NCI-H187 (cell line): ENCODE measurements at regions not wholly inside any gene's neighbourhood (a gene's known extent, or its start where the extent isn't known, plus 50 kb on each side); places are given as distances from the start of the nearest gene placed in this dataset.
"Not testable (repeated sequence)": the region's sequence is repeated elsewhere in the genome, so short reads cannot be mapped to it uniquely, and the experiment has no call there.

Source experiments
- DNase-seq, 2 experiments: peaks; one replicate each; lab custom pipeline; 2025; lab: John Stamatoyannopoulos, UW

GRCh38 chr3:181920409-181920808 is 208.7 kb downstream of the SOX2 start:
- no peak for DNase-seq

- DNase-seq, result no peak
Measured at GRCh38 chr3:181921220-181921619, 209.5 kb downstream of the SOX2 start.

GRCh38 chr3:181925841-181926240 is 214.1 kb downstream of the SOX2 start:
- not testable (repeated sequence) for DNase-seq

GRCh38 chr3:181929501-181929900 is 217.8 kb downstream of the SOX2 start:
- no peak for DNase-seq

- DNase-seq, result no peak
Measured at GRCh38 chr3:181930105-181930504, 218.4 kb downstream of the SOX2 start.

- DNase-seq, result no peak
Measured at GRCh38 chr3:181932039-181932438, 220.3 kb downstream of the SOX2 start.

- DNase-seq, result no peak
Measured at GRCh38 chr3:181933052-181933618, 221.4 kb downstream of the SOX2 start.

GRCh38 chr3:181935915-181936314 is 224.2 kb downstream of the SOX2 start:
- no peak for DNase-seq

GRCh38 chr3:181936774-181937173 is 225.0 kb downstream of the SOX2 start:
- no peak for DNase-seq

- not testable (repeated sequence) for DNase-seq
Measured at GRCh38 chr3:181938580-181938979, 226.9 kb downstream of the SOX2 start.

- no peak for DNase-seq
Measured at GRCh38 chr3:181940703-181941102, 229.0 kb downstream of the SOX2 start.

- no peak for DNase-seq
Measured at GRCh38 chr3:181941250-181941649, 229.5 kb downstream of the SOX2 start.

GRCh38 chr3:181943285-181943684 is 231.6 kb downstream of the SOX2 start:
- no peak for DNase-seq

GRCh38 chr3:181947606-181948005 is 235.9 kb downstream of the SOX2 start:
- no peak for DNase-seq

- no peak for DNase-seq
Measured at GRCh38 chr3:181948286-181948685, 236.6 kb downstream of the SOX2 start.

- no peak for DNase-seq
Measured at GRCh38 chr3:181952221-181952620, 240.5 kb downstream of the SOX2 start.

GRCh38 chr3:181952929-181953328 is 241.2 kb downstream of the SOX2 start:
- DNase-seq, result no peak

- DNase-seq, result no peak
Measured at GRCh38 chr3:181955566-181955965, 243.8 kb downstream of the SOX2 start.

GRCh38 chr3:181956122-181956521 is 244.4 kb downstream of the SOX2 start:
- no peak for DNase-seq

- DNase-seq, result peak in 1 of 2 experiments; percentile 3
Measured at GRCh38 chr3:181966393-181966792, 254.7 kb downstream of the SOX2 start.

- no peak for DNase-seq
Measured at GRCh38 chr3:181969925-181970324, 258.2 kb downstream of the SOX2 start.

- DNase-seq, result no peak
Measured at GRCh38 chr3:181971424-181971823, 259.7 kb downstream of the SOX2 start.

GRCh38 chr3:181974198-181974597 is 262.5 kb downstream of the SOX2 start:
- DNase-seq, result no peak

- no peak for DNase-seq
Measured at GRCh38 chr3:181976526-181976925, 264.8 kb downstream of the SOX2 start.

- DNase-seq, result no peak
Measured at GRCh38 chr3:181985386-181985785, 273.7 kb downstream of the SOX2 start.
